ENCODE measurements at regions not wholly inside any gene's neighbourhood (a gene's known extent, or its start where the extent isn't known, plus 50 kb on each side); places are given as distances from the start of the nearest gene placed in this dataset.

GRCh38 chr18:32847691-32848090, 74.9 kb upstream of the KLHL14 start:
- no peak for TF ChIP-seq CTCF (IDR thresholded peaks at IDR 0.05; ENCODE audit: insufficient read depth, low read length)
- no peak overlapping the region for H3K4me3 ChIP-seq (ENCODE audit: low read depth, low read length)
- DNase-seq (ENCODE audit: low read depth): no peak

- DNase-seq (ENCODE audit: low read depth): no peak
- TF ChIP-seq CTCF (IDR thresholded peaks at IDR 0.05; ENCODE audit: insufficient read depth, low read length): no peak
- no peak overlapping the region for H3K4me3 ChIP-seq (ENCODE audit: low read depth, low read length)
Measured at GRCh38 chr18:32846896-32847295, 74.1 kb upstream of the KLHL14 start.

- no peak for DNase-seq (ENCODE audit: low read depth)
- TF ChIP-seq CTCF (IDR thresholded peaks at IDR 0.05; ENCODE audit: insufficient read depth, low read length): no peak
Measured at GRCh38 chr18:32840962-32841361, 68.1 kb upstream of the KLHL14 start.

GRCh38 chr18:32835951-32836350, 63.1 kb upstream of the KLHL14 start:
- H3K4me3 ChIP-seq (ENCODE audit: low read depth, low read length): no peak overlapping the region
- no peak for DNase-seq (ENCODE audit: low read depth)
- TF ChIP-seq CTCF (IDR thresholded peaks at IDR 0.05; ENCODE audit: insufficient read depth, low read length): no peak

More at GRCh38 chr18:32840962-32841361, 68.1 kb upstream of the KLHL14 start:
- H3K4me3 ChIP-seq (ENCODE audit: low read depth, low read length): no peak overlapping the region

GRCh38 chr18:32831781-32832180, 59.0 kb upstream of the KLHL14 start:
- no peak overlapping the region for H3K4me3 ChIP-seq (ENCODE audit: low read depth, low read length)
- no peak for TF ChIP-seq CTCF (IDR thresholded peaks at IDR 0.05; ENCODE audit: insufficient read depth, low read length)
- no peak for DNase-seq (ENCODE audit: low read depth)

GRCh38 chr18:32823226-32823625, 50.4 kb upstream of the KLHL14 start:
- no peak for DNase-seq (ENCODE audit: low read depth)
- no peak overlapping the region for H3K4me3 ChIP-seq (ENCODE audit: low read depth, low read length)
- TF ChIP-seq CTCF (IDR thresholded peaks at IDR 0.05; ENCODE audit: insufficient read depth, low read length): no peak

Data from fibroblast of the aortic adventitia (primary cell).